ENCODE measurements at regions not wholly inside any gene's neighbourhood (a gene's known extent, or its start where the extent isn't known, plus 50 kb on each side); places are given as distances from the start of the nearest gene placed in this dataset.

DNA sequence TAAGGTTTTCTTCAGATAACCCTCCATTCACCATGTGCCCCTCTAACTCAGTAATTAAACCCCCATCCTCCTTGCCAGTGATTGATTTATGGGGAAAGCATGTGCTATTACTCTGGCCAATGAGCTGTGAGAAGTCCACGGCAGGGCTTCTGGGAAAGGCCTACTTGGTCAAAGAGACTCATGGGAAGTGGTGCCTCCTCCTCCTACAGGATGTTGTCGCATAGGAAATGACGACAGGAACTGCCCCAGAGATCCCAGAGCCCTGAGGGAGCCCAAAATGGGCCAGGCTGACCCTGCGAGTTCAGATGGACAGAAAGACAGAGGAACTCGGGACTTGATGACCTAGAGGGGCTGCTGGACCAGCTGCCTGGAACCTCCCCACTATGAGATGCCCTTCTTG, 938.1 kb upstream of the TMEM132C start:
- TF ChIP-seq GATA2 (IDR thresholded peaks at IDR 0.05; ENCODE audit: low read depth, low read length) (no peak), GATA3 (IDR thresholded peaks at IDR 0.05; ENCODE audit: low read depth, low read length) (no peak)

All from SH-SY5Y (cell line).